Keratinocyte (primary cell): ENCODE measurements at regions not wholly inside any gene's neighbourhood (a gene's known extent, or its start where the extent isn't known, plus 50 kb on each side); places are given as distances from the start of the nearest gene placed in this dataset.

Source experiments
- DNase-seq: peaks from one replicate; pipeline ENCODE4 v3.0.0-alpha.2; 2011; ENCODE audit warnings: low read depth, missing footprints, low spot score
- FAIRE-seq: peaks from 2 replicates; lab custom pipeline; 2011; peaks lifted over from hg19 to GRCh38; lab: Jason Lieb, UNC
- H2AFZ ChIP-seq: 2 replicates; pipeline ENCODE4 v1.6.0; 2012; ENCODE audit warnings: low read length, control low read depth, inconsistent platforms; ENCODE audit not compliant: control insufficient read depth
- H3K27ac ChIP-seq: 2 replicates; pipeline ENCODE4 v1.5.1; 2011; ENCODE audit warnings: low read length; ENCODE audit not compliant: control insufficient read depth, insufficient read depth
- H3K27me3 ChIP-seq: 3 replicates; pipeline ENCODE4 v1.6.0; 2011; ENCODE audit warnings: low read length; ENCODE audit not compliant: control insufficient read depth, insufficient read depth; ENCODE audit errors: extremely low read depth
- H3K36me3 ChIP-seq, 2 experiments: 2 replicates in 1 of 2; 3 replicates in 1 of 2; pipeline ENCODE4 v1.5.1; 2011; ENCODE audit warnings: low read length in 2 of 2, mild to moderate bottlenecking in 1 of 2; ENCODE audit not compliant: control insufficient read depth in 2 of 2, insufficient read depth in 2 of 2; ENCODE audit errors: extremely low read depth in 1 of 2
- H3K4me1 ChIP-seq: 3 replicates; pipeline ENCODE4 v1.5.1; 2011; ENCODE audit warnings: low read length; ENCODE audit not compliant: control insufficient read depth, insufficient read depth; ENCODE audit errors: extremely low read depth
- H3K4me2 ChIP-seq: 3 replicates; pipeline ENCODE4 v1.6.0; 2011; ENCODE audit warnings: low read depth, low read length; ENCODE audit not compliant: control insufficient read depth, insufficient read depth; ENCODE audit errors: extremely low read depth
- H3K4me3 ChIP-seq, 3 experiments: fragments of 200-600 bp in 1 of 3; sonication (generic) in 1 of 3; 2 replicates in 2 of 3; 3 replicates in 1 of 3; pipeline ENCODE4 v1.5.1; 2011 to 2016; ENCODE audit warnings: low read length in 3 of 3, mild to moderate bottlenecking in 3 of 3, control low read depth in 2 of 3, inconsistent platforms in 1 of 3, low read depth in 1 of 3, mixed read lengths in 1 of 3, mixed run types in 1 of 3, moderate library complexity in 1 of 3; ENCODE audit not compliant: control insufficient read depth in 2 of 3, insufficient read depth in 2 of 3; ENCODE audit errors: extremely low read depth in 1 of 3
- H3K79me2 ChIP-seq: 2 replicates; pipeline ENCODE4 v1.6.0; 2012; ENCODE audit warnings: low read length; ENCODE audit not compliant: control insufficient read depth, insufficient read depth
- H3K9ac ChIP-seq: 3 replicates; pipeline ENCODE4 v1.6.0; 2011; ENCODE audit warnings: low read length; ENCODE audit not compliant: control insufficient read depth, insufficient read depth; ENCODE audit errors: extremely low read depth
- H3K9me1 ChIP-seq: 3 replicates; pipeline ENCODE4 v1.6.0; 2011; ENCODE audit warnings: low read length; ENCODE audit not compliant: control insufficient read depth, insufficient read depth; ENCODE audit errors: extremely low read depth
- H3K9me3 ChIP-seq: 2 replicates; pipeline ENCODE4 v1.5.1; 2012; ENCODE audit warnings: low read depth, low read length; ENCODE audit not compliant: control insufficient read depth
- H4K20me1 ChIP-seq: 3 replicates; pipeline ENCODE4 v1.6.0; 2011; ENCODE audit warnings: low read length; ENCODE audit not compliant: control insufficient read depth, insufficient read depth; ENCODE audit errors: extremely low read depth
- EZH2 ChIP-seq: IDR thresholded peaks from one replicate; pipeline ENCODE4 v1.6.1; 2012; ENCODE audit warnings: inconsistent platforms, mild to moderate bottlenecking, low read length, moderate library complexity
- dilution Hi-C: fragments of 300-500 bp; cut with MboI; formaldehyde crosslinking; loops from one replicate; pipeline ENCODE4 v1.7.0; 2020; ENCODE audit warnings: low sequenced_read_pairs; ENCODE audit not compliant: extremely low pct_ligation_motif_present
- TF ChIP-seq, protein P1 (sequence below), 3 experiments: IDR thresholded peaks in 1 of 3; conservative IDR thresholded peaks in 1 of 3; optimal IDR thresholded peaks in 1 of 3; 2 replicates in 2 of 3; 3 replicates in 1 of 3; pipeline versions ENCODE3 to v1.5.1; 2011; ENCODE audit warnings: low read length in 3 of 3, mild to moderate bottlenecking in 3 of 3, moderate library complexity in 2 of 3, control low read depth in 1 of 3, inconsistent platforms in 1 of 3; ENCODE audit not compliant: insufficient read depth in 2 of 3; ENCODE audit errors: extremely low read depth in 1 of 3

DNA sequence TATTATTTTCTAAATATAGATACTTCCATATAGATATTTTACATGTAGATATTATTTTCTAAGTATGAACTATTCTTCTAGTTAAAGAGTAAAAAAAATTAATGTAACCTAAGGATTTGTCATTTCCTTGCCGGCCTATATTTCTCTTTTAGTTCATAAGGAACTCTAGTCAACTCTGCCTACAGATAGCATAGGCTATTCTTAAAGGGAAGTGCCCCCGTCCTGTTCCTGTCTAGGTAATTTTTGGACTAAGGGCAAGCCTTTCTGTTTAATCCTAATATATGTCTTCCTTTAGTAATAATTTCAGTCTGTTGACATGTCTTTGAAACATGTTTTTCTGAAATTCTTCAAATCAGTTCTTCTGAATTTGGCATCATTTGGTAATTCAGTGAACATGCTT is 161.9 kb downstream of the C11orf91 start:
- Histone ChIP-seq H4K20me1 (no peaks in the 10 kb centered on the region), H3K27ac (no peak overlapping the region), H3K4me3 (no peak overlapping the region), H3K9me3 (peaks cover 2% of the 10 kb centered on the region), H3K27me3 (no peaks in the 10 kb centered on the region), H3K4me2 (no peak overlapping the region), H3K79me2 (no peaks in the 10 kb centered on the region), H2AFZ (no peak overlapping the region), H3K9ac (no peak overlapping the region), H3K9me1 (no peaks in the 10 kb centered on the region), H3K36me3 (no peaks in the 10 kb centered on the region), H3K4me1 (no peaks in the 10 kb centered on the region)
- FAIRE-seq (no peak), DNase-seq (no peak)
- dilution Hi-C loops = no loop called here
- TF ChIP-seq, protein P1, sequence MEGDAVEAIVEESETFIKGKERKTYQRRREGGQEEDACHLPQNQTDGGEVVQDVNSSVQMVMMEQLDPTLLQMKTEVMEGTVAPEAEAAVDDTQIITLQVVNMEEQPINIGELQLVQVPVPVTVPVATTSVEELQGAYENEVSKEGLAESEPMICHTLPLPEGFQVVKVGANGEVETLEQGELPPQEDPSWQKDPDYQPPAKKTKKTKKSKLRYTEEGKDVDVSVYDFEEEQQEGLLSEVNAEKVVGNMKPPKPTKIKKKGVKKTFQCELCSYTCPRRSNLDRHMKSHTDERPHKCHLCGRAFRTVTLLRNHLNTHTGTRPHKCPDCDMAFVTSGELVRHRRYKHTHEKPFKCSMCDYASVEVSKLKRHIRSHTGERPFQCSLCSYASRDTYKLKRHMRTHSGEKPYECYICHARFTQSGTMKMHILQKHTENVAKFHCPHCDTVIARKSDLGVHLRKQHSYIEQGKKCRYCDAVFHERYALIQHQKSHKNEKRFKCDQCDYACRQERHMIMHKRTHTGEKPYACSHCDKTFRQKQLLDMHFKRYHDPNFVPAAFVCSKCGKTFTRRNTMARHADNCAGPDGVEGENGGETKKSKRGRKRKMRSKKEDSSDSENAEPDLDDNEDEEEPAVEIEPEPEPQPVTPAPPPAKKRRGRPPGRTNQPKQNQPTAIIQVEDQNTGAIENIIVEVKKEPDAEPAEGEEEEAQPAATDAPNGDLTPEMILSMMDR (optimal IDR thresholded peaks at IDR 0.05 in 1 of 3, IDR thresholded peaks at IDR 0.05 in 1 of 3, conservative IDR thresholded peaks at IDR 0.05 in 1 of 3; ENCODE audit: extremely low read depth in 1 of 3, insufficient read depth in 2 of 3, low read length in 3 of 3) = no peak
- no peak for TF ChIP-seq EZH2

DNA sequence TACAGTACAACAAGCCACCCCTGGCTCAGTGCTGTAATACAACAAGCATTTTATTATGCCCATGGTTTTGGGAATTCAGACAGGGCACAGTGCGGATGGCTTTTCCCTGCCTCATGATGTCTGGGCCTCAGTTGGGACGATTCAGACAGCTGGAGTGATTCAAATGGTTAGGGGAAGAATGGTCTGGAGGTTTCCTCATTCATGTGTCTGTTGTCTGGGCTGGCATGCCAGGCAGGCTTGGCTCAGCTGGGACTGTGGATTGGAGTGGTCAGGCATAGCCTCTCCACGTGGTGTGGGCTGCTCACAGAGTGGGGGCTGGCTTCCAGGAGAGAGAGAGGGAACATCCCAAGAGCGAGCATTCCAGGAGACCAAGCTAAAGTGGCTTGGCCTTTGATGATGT is 164.4 kb downstream of the C11orf91 start:
- Histone ChIP-seq H3K27ac (no peak overlapping the region), H3K36me3 (no peaks in the 10 kb centered on the region)

More for the DNA sequence above, 164.4 kb downstream of the C11orf91 start:
- no peak for FAIRE-seq
- TF ChIP-seq EZH2 = no peak
- TF ChIP-seq, protein P1 (optimal IDR thresholded peaks at IDR 0.05 in 1 of 3, IDR thresholded peaks at IDR 0.05 in 1 of 3, conservative IDR thresholded peaks at IDR 0.05 in 1 of 3; ENCODE audit: extremely low read depth in 1 of 3, insufficient read depth in 2 of 3, low read length in 3 of 3) = no peak
- no peak overlapping the region for H3K9ac ChIP-seq
- H3K27me3 ChIP-seq = no peaks in the 10 kb centered on the region
- DNase-seq = no peak
- dilution Hi-C loops = no loop called here
- H4K20me1 ChIP-seq = no peaks in the 10 kb centered on the region
- H3K9me3 ChIP-seq = peaks cover 2% of the 10 kb centered on the region
- H3K9me1 ChIP-seq = no peaks in the 10 kb centered on the region
- H3K79me2 ChIP-seq = no peaks in the 10 kb centered on the region
- H3K4me1 ChIP-seq = no peaks in the 10 kb centered on the region
- H3K4me3 ChIP-seq = no peak overlapping the region
- H2AFZ ChIP-seq = no peak overlapping the region
- no peak overlapping the region for H3K4me2 ChIP-seq
